IMR-90 (cell line): ENCODE measurements at regions not wholly inside any gene's neighbourhood (a gene's known extent, or its start where the extent isn't known, plus 50 kb on each side); places are given as distances from the start of the nearest gene placed in this dataset.

Experiments used
- CEBPB ChIP-seq: IDR thresholded peaks from 2 replicates; pipeline ENCODE4 v1.6.1; 2012; ENCODE audit warnings: low read depth, low read length, improper control_type of control experiment
- CHD1 ChIP-seq: IDR thresholded peaks from 2 replicates; pipeline ENCODE4 v1.6.1; 2012; ENCODE audit warnings: low read depth, low read length, improper control_type of control experiment
- ELK1 ChIP-seq: fragments of 150-350 bp; IDR thresholded peaks from 2 replicates; pipeline ENCODE4 v1.6.1; 2016; ENCODE audit warnings: low read depth, mild to moderate bottlenecking, low read length, moderate library complexity, borderline replicate concordance
- MAFK ChIP-seq: IDR thresholded peaks from 2 replicates; pipeline ENCODE4 v1.6.1; 2012; ENCODE audit warnings: low read depth, low read length, improper control_type of control experiment
- MXI1 ChIP-seq: IDR thresholded peaks from 2 replicates; pipeline ENCODE4 v1.6.1; 2012; ENCODE audit warnings: low read depth, mild to moderate bottlenecking, low read length, moderate library complexity, borderline replicate concordance
- NFE2L2 ChIP-seq: fragments of 150-350 bp; IDR thresholded peaks from 2 replicates; pipeline ENCODE4 v1.6.1; 2016; ENCODE audit warnings: low read depth, mild to moderate bottlenecking, low read length
- POLR2A ChIP-seq: IDR thresholded peaks from 2 replicates; pipeline ENCODE4 v1.6.1; 2012; ENCODE audit warnings: mild to moderate bottlenecking, low read depth, low read length
- RAD21 ChIP-seq: IDR thresholded peaks from 2 replicates; pipeline ENCODE4 v1.6.1; 2012; ENCODE audit warnings: low read length, improper control_type of control experiment
- RFX5 ChIP-seq: IDR thresholded peaks from 2 replicates; pipeline ENCODE4 v1.8.0; 2012; ENCODE audit warnings: low read depth, mild to moderate bottlenecking, low read length, moderate library complexity
- SMC3 ChIP-seq: fragments of 150-350 bp; IDR thresholded peaks from 2 replicates; pipeline ENCODE4 v1.6.1; 2016; ENCODE audit warnings: low read depth, mild to moderate bottlenecking, antibody characterized with exemption, low read length, moderate library complexity
- TF ChIP-seq, protein P1 (sequence below): conservative IDR thresholded peaks from 2 replicates; pipeline ENCODE4 v1.5.1; 2012; ENCODE audit warnings: mild to moderate bottlenecking, low read depth, low read length, improper control_type of control experiment
- TF ChIP-seq, protein P2 (sequence below): fragments of 150-350 bp; IDR thresholded peaks from 2 replicates; pipeline ENCODE4 v1.6.1; 2017; ENCODE audit warnings: mild to moderate bottlenecking, antibody characterized with exemption, low read length, low read depth

DNA sequence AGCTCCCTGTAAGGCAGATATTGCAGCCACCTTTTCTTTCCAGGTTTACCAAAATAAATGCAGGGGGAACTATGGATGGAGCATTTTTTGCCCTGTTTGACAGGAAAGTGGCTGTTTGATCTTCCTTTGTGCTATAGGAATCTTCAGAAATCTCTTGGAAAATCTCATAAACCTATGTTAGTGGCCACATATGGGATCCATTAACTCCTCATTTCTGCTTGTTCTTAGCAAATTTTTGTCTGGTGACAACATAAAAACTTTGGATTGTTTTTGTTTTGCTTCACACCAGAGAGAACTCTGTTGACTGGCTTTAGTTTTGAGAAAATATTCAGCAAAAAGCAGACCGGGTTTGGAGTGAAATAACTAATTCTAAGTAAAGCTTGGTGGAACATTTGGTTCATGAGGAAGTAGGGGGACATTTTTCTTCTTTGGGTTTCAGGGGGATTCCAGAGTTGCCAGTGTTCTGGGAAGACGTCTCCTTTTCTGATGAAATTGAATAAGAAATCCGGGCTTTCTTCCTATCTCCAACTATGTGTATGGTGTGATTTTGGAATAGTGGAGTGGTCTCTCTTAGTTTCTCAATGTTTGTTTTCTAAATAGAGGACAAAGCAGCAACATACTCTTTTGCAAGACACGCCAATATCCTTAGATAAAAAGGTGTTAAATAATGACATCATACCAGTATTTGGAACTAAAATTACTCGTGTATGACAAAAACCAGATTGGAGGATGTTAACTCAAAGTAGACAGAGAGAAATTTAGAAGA lies 174.4 kb downstream of the ICOS start:
- TF ChIP-seq SMC3 = no peak
- TF ChIP-seq POLR2A = no peak
- no peak for TF ChIP-seq MAFK
- TF ChIP-seq CHD1 = no peak
- TF ChIP-seq RAD21 = no peak
- TF ChIP-seq NFE2L2 = no peak
- TF ChIP-seq, protein P1, sequence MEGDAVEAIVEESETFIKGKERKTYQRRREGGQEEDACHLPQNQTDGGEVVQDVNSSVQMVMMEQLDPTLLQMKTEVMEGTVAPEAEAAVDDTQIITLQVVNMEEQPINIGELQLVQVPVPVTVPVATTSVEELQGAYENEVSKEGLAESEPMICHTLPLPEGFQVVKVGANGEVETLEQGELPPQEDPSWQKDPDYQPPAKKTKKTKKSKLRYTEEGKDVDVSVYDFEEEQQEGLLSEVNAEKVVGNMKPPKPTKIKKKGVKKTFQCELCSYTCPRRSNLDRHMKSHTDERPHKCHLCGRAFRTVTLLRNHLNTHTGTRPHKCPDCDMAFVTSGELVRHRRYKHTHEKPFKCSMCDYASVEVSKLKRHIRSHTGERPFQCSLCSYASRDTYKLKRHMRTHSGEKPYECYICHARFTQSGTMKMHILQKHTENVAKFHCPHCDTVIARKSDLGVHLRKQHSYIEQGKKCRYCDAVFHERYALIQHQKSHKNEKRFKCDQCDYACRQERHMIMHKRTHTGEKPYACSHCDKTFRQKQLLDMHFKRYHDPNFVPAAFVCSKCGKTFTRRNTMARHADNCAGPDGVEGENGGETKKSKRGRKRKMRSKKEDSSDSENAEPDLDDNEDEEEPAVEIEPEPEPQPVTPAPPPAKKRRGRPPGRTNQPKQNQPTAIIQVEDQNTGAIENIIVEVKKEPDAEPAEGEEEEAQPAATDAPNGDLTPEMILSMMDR = no peak
- TF ChIP-seq RFX5 = no peak
- no peak for TF ChIP-seq CEBPB
- TF ChIP-seq MXI1 = no peak
- TF ChIP-seq, protein P2, sequence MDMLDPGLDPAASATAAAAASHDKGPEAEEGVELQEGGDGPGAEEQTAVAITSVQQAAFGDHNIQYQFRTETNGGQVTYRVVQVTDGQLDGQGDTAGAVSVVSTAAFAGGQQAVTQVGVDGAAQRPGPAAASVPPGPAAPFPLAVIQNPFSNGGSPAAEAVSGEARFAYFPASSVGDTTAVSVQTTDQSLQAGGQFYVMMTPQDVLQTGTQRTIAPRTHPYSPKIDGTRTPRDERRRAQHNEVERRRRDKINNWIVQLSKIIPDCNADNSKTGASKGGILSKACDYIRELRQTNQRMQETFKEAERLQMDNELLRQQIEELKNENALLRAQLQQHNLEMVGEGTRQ = no peak
- no peak for TF ChIP-seq ELK1
